HEK293 (cell line): ENCODE measurements at regions not wholly inside any gene's neighbourhood (a gene's known extent, or its start where the extent isn't known, plus 50 kb on each side); places are given as distances from the start of the nearest gene placed in this dataset.

ENCODE experiments used
- OSR2 ChIP-seq: fragments of 450-650 bp; formaldehyde crosslinking; IDR thresholded peaks from 2 replicates; pipeline ENCODE4 v1.5.1; 2016; ENCODE audit warnings: missing biosample characterization, missing genetic modification characterization
- ZBTB8A ChIP-seq: fragments of 450-650 bp; formaldehyde crosslinking; IDR thresholded peaks from 2 replicates; pipeline ENCODE4 v1.5.1; 2016; ENCODE audit warnings: missing biosample characterization, missing genetic modification characterization
- ZNF10 ChIP-seq: fragments of 450-650 bp; formaldehyde crosslinking; IDR thresholded peaks from 2 replicates; pipeline ENCODE4 v1.5.1; 2017; ENCODE audit warnings: missing biosample characterization, missing genetic modification characterization
- ZNF366 ChIP-seq: fragments of 450-650 bp; formaldehyde crosslinking; conservative IDR thresholded peaks from 2 replicates; pipeline ENCODE4 v1.5.1; 2016; ENCODE audit warnings: missing biosample characterization, missing genetic modification characterization
- ZNF670 ChIP-seq: fragments of 450-650 bp; formaldehyde crosslinking; IDR thresholded peaks from 2 replicates; pipeline ENCODE4 v1.5.1; 2016; ENCODE audit warnings: missing biosample characterization, missing genetic modification characterization, low read depth
- TF ChIP-seq, protein P1 (sequence below): fragments of 450-650 bp; formaldehyde crosslinking; IDR thresholded peaks from 2 replicates; pipeline ENCODE4 v1.5.1; 2016; ENCODE audit warnings: missing biosample characterization, missing genetic modification characterization
- TF ChIP-seq, protein P2 (sequence below): fragments of 450-650 bp; formaldehyde crosslinking; IDR thresholded peaks from 2 replicates; pipeline ENCODE4 v1.5.1; 2016; ENCODE audit warnings: missing biosample characterization, missing genetic modification characterization

DNA sequence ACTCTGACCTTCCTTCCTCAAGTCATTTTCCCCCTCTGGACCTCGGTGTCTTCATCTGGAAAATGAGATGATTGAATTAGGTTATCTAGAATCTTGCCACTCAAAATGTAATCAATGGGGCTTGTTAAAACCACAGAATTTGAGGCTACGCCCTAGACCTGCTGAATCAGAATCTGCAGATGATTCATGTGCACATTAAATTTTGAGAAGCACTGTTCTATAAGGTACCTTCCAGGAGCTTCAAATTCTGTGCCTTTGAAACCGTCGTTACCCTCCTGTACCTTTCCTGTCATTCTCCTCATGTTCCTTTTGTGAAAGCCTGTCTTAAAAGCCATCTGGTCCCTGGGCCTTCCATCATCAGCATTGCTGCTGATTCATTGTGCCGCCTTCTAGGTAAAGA lies 172.4 kb upstream of the TOPAZ1 start:
- TF ChIP-seq, protein P1, sequence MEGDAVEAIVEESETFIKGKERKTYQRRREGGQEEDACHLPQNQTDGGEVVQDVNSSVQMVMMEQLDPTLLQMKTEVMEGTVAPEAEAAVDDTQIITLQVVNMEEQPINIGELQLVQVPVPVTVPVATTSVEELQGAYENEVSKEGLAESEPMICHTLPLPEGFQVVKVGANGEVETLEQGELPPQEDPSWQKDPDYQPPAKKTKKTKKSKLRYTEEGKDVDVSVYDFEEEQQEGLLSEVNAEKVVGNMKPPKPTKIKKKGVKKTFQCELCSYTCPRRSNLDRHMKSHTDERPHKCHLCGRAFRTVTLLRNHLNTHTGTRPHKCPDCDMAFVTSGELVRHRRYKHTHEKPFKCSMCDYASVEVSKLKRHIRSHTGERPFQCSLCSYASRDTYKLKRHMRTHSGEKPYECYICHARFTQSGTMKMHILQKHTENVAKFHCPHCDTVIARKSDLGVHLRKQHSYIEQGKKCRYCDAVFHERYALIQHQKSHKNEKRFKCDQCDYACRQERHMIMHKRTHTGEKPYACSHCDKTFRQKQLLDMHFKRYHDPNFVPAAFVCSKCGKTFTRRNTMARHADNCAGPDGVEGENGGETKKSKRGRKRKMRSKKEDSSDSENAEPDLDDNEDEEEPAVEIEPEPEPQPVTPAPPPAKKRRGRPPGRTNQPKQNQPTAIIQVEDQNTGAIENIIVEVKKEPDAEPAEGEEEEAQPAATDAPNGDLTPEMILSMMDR (tag by site-specific recombination) = no peak
- no peak for TF ChIP-seq ZBTB8A (tag by site-specific recombination)
- TF ChIP-seq ZNF366 (tag by site-specific recombination) = no peak
- no peak for TF ChIP-seq ZNF10 (tag by site-specific recombination)
- no peak for TF ChIP-seq ZNF670 (tag by site-specific recombination)
- TF ChIP-seq, protein P2, sequence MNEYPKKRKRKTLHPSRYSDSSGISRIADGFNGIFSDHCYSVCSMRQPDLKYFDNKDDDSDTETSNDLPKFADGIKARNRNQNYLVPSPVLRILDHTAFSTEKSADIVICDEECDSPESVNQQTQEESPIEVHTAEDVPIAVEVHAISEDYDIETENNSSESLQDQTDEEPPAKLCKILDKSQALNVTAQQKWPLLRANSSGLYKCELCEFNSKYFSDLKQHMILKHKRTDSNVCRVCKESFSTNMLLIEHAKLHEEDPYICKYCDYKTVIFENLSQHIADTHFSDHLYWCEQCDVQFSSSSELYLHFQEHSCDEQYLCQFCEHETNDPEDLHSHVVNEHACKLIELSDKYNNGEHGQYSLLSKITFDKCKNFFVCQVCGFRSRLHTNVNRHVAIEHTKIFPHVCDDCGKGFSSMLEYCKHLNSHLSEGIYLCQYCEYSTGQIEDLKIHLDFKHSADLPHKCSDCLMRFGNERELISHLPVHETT = no peak
- TF ChIP-seq OSR2 (tag by site-specific recombination) = no peak
